ENCODE measurements at regions not wholly inside any gene's neighbourhood (a gene's known extent, or its start where the extent isn't known, plus 50 kb on each side); places are given as distances from the start of the nearest gene placed in this dataset.

DNA sequence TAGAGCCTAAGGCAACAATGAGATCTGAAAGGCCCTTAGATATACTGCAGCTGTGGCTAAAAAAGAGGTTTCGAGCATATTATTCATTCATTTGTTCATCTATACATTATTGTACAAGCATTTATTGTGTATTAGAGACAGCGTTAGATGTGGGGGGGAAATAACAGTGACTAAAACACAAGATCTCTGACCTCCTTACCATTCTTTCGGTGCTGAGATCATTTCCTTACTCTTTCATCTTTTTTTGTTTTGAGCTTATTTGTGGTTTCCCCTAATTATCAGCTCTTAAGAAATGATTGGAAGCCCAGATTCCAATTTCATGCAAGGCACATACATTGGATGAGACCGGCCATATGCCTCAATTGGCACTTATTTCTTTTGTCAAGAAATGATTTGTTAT is 113.2 kb downstream of the SEC61B start:
- ATAC-seq (no peak), DNase-seq (no peak)
- TF ChIP-seq, protein P1, sequence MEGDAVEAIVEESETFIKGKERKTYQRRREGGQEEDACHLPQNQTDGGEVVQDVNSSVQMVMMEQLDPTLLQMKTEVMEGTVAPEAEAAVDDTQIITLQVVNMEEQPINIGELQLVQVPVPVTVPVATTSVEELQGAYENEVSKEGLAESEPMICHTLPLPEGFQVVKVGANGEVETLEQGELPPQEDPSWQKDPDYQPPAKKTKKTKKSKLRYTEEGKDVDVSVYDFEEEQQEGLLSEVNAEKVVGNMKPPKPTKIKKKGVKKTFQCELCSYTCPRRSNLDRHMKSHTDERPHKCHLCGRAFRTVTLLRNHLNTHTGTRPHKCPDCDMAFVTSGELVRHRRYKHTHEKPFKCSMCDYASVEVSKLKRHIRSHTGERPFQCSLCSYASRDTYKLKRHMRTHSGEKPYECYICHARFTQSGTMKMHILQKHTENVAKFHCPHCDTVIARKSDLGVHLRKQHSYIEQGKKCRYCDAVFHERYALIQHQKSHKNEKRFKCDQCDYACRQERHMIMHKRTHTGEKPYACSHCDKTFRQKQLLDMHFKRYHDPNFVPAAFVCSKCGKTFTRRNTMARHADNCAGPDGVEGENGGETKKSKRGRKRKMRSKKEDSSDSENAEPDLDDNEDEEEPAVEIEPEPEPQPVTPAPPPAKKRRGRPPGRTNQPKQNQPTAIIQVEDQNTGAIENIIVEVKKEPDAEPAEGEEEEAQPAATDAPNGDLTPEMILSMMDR (IDR thresholded peaks at IDR 0.05), result no peak
- Histone ChIP-seq H3K4me3 (no peak overlapping the region), H3K4me1 (ENCODE audit: low read depth) (no peaks in the 10 kb centered on the region), H3K36me3 (ENCODE audit: low read depth) (no peaks in the 10 kb centered on the region), H3K9me3 (no peaks in the 10 kb centered on the region)
- intact Hi-C loops (cut with DNase I, micrococcal nuclease), result no loop called here

DNA sequence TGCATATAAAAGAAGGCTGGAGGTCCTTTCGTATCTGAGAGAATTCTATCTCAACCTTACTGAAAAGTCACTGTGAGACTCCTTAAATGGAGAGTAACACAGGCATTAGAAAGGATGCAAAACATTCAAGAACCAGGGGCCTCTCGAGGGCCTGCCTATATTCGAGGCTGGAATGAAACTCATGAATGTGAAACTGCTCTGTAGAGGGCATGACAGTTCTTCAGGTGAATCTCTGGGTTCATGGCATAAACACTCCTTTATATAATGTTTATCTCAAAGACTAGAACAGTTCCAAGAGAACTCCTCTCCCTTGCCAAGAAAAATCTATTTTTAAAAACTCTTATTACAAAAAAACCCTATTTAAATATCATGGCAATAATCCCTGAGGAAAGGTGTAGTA is 113.9 kb downstream of the SEC61B start:
- Histone ChIP-seq H3K36me3 (ENCODE audit: low read depth) (no peaks in the 10 kb centered on the region), H3K4me1 (ENCODE audit: low read depth) (no peaks in the 10 kb centered on the region), H3K4me3 (no peak overlapping the region), H3K9me3 (no peaks in the 10 kb centered on the region)
- TF ChIP-seq, protein P1 (IDR thresholded peaks at IDR 0.05), result no peak
- no peak for DNase-seq
- intact Hi-C loops (cut with DNase I, micrococcal nuclease), result no loop called here
- ATAC-seq, result no peak

- TF ChIP-seq, protein P1 (IDR thresholded peaks at IDR 0.05), result no peak
- intact Hi-C loops (cut with DNase I, micrococcal nuclease), result no loop called here
- Histone ChIP-seq H3K4me1 (ENCODE audit: low read depth) (no peaks in the 10 kb centered on the region), H3K4me3 (no peak overlapping the region), H3K36me3 (ENCODE audit: low read depth) (no peaks in the 10 kb centered on the region), H3K9me3 (no peaks in the 10 kb centered on the region)
- DNase-seq (no peak), ATAC-seq (no peak)
Observed at GRCh38 chr9:99336531-99336930, 114.4 kb downstream of the SEC61B start.

- ATAC-seq (no peak), DNase-seq (no peak)
- intact Hi-C loops (cut with DNase I, micrococcal nuclease), result no loop called here
- Histone ChIP-seq H3K4me3 (no peak overlapping the region), H3K4me1 (ENCODE audit: low read depth) (no peaks in the 10 kb centered on the region), H3K9me3 (no peaks in the 10 kb centered on the region), H3K36me3 (ENCODE audit: low read depth) (no peaks in the 10 kb centered on the region)
- TF ChIP-seq, protein P1 (IDR thresholded peaks at IDR 0.05), result no peak
Observed at GRCh38 chr9:99340281-99340680, 118.2 kb downstream of the SEC61B start.

GRCh38 chr9:99341686-99342085 is 119.6 kb downstream of the SEC61B start:
- H3K4me1 ChIP-seq (ENCODE audit: low read depth), result no peaks in the 10 kb centered on the region
- intact Hi-C loops (cut with DNase I, micrococcal nuclease), result no loop called here
- ATAC-seq (no peak), DNase-seq (no peak)
- H3K9me3 ChIP-seq, result no peaks in the 10 kb centered on the region
- H3K36me3 ChIP-seq (ENCODE audit: low read depth), result no peaks in the 10 kb centered on the region
- TF ChIP-seq, protein P1 (IDR thresholded peaks at IDR 0.05), result no peak
- H3K4me3 ChIP-seq, result no peak overlapping the region

GRCh38 chr9:99345451-99345850 is 123.4 kb downstream of the SEC61B start:
- Histone ChIP-seq H3K36me3 (ENCODE audit: low read depth) (no peaks in the 10 kb centered on the region), H3K4me1 (ENCODE audit: low read depth) (no peaks in the 10 kb centered on the region), H3K9me3 (no peaks in the 10 kb centered on the region), H3K4me3 (no peak overlapping the region)
- DNase-seq (no peak), ATAC-seq (no peak)
- TF ChIP-seq, protein P1 (IDR thresholded peaks at IDR 0.05), result no peak
- intact Hi-C loops (cut with DNase I, micrococcal nuclease), result no loop called here
